Ovary (tissue), 7 donors: ENCODE measurements at regions not wholly inside any gene's neighbourhood (a gene's known extent, or its start where the extent isn't known, plus 50 kb on each side); places are given as distances from the start of the nearest gene placed in this dataset.
A peak's percentile ranks its signal among the peaks of the same experiment; 100 is the strongest.
"Not testable (repeated sequence)": the region's sequence is repeated elsewhere in the genome, so short reads cannot be mapped to it uniquely, and the experiment has no call there.

Experiments
- DNase-seq, 5 donors: peaks; one replicate each; pipeline ENCODE4 v3.0.0-alpha.2; 2019 to 2020
- H3K27ac ChIP-seq, 2 donors: fragments of 200-600 bp; one replicate each; pipeline versions ENCODE4 v1.5.1 to v1.8.0; 2019 to 2022
- H3K27me3 ChIP-seq: fragments of 200-600 bp; one replicate; pipeline ENCODE4 v1.8.0; 2022
- H3K36me3 ChIP-seq: fragments of 200-600 bp; sonication (generic); one replicate; pipeline ENCODE4 v1.5.1; 2019
- H3K4me1 ChIP-seq: one replicate; pipeline ENCODE4 v1.8.1; 2013; ENCODE audit warnings: mild to moderate bottlenecking, moderate library complexity; ENCODE audit not compliant: insufficient read depth
- H3K4me3 ChIP-seq: fragments of 200-600 bp; sonication (generic); one replicate; pipeline ENCODE4 v1.5.1; 2017
- H3K9me3 ChIP-seq, 2 donors: fragments of 200-600 bp in 1 of 2; sonication (generic) in 1 of 2; one replicate each; pipeline versions ENCODE4 v1.5.1 to v1.8.1; 2013 to 2019; ENCODE audit warnings: mild to moderate bottlenecking in 1 of 2, moderate library complexity in 1 of 2
- EP300 ChIP-seq: sonication (generic); formaldehyde crosslinking; IDR thresholded peaks from one replicate; pipeline ENCODE4 v1.6.1; 2017; ENCODE audit warnings: antibody characterized with exemption
- POLR2A ChIP-seq: fragments of 450-650 bp; IDR thresholded peaks from one replicate; pipeline ENCODE4 v1.6.1; 2017; ENCODE audit warnings: antibody characterized with exemption, mild to moderate bottlenecking, moderate library complexity
- WGBS, 3 donors: extraction: QIAGEN DNeasy Blood & Tissue Kit in 1 of 3; methylation state at CpG; one replicate each; pipeline versions ENCODE4 v1.1.5 to v1.1.7; 2013 to 2017; 5-methylcytosine and 5-hydroxymethylcytosine counted together
- intact Hi-C, 4 donors: fragments of 100-400 bp; cut with DNase I; formaldehyde crosslinking; loops; one replicate each; pipeline versions ENCODE4 v1.11.0 to v1.15.1; 2022 to 2023
- TF ChIP-seq, protein P1 (sequence below), 3 donors: fragments of 450-650 bp in 2 of 3; fragments of 200-600 bp in 1 of 3; IDR thresholded peaks; one replicate each; pipeline versions ENCODE4 v1.5.1 to v1.8.0; 2016 to 2022; ENCODE audit warnings: antibody characterized with exemption in 3 of 3, mild to moderate bottlenecking in 1 of 3
- donor health status: DM: no; HTN: no; CAD: no; lungs with moderate emphysema.
- donor health status: DM: no; HTN: no; CAD: no.
- donor health status: Bipolar disorder and iron deficiency.
- donor health status: DM: no; HTN: no; CAD: no.
- donor health status: DM: yes; HTN: yes; CAD: no.

DNA sequence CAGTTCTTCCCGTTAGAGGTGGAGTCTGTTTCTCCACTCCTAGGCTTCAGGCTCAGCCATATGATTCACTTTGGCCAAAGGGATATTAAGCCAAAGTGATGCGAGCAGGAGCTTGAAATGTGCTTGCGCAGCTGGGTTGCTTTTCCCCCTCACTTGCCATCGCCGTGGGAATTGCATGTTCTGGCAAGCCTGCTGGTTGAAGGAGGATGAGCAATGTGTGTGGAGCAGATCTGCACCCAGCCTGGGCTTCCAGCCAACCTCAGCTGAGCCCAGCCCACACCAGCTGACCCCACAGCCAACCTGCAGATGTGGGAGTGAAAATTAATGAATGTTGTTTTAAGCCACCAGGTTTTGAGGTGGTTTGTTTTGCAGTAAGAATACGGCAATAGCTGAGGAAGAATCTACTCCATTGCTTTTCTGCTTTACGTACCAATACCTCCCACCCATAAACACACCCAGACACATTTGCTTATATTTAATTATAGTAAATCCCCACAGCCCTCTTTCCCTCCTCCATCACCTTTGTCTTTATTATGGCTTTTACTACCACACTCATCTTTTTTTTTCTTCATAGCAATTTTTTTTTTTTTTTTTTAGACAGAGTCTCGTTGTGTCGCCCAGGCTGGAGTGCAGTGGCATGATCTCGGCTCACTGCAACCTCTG, 132.8 kb upstream of the FUNDC1 start:
- H3K27me3 ChIP-seq = no peaks in the 10 kb centered on the region

DNA sequence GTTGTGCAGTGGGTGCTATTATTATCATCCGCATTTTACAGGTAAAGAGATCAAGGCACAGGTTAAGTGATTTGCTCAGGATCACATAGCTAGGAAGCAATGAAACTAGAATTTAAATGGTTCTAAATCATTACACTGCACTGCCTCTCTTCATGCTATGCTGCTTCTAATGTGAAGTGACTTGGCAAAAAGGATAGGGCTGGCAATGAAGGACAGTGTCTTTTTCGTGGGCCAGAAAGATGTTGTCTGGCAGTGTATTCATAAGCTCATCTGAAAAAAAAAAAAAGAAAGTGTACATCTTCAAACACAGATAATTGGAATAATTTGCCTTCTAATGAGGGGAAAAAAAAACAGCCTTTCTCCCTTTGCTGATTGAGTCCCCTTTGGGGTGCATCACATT, 132.2 kb upstream of the FUNDC1 start:
- no peaks in the 10 kb centered on the region for H3K27me3 ChIP-seq
- H3K36me3 ChIP-seq = no peaks in the 10 kb centered on the region
- intact Hi-C loops = no loop called here
- H3K4me1 ChIP-seq = no peaks in the 10 kb centered on the region
- WGBS, 3 donors = 52 to 63% (median 55%) methylated on average over 2 of the region's 2 CpGs
- no peak for DNase-seq
- H3K9me3 ChIP-seq = no peaks in the 10 kb centered on the region
- no peak overlapping the region for H3K27ac ChIP-seq
- TF ChIP-seq EP300 = no peak
- TF ChIP-seq, protein P1, sequence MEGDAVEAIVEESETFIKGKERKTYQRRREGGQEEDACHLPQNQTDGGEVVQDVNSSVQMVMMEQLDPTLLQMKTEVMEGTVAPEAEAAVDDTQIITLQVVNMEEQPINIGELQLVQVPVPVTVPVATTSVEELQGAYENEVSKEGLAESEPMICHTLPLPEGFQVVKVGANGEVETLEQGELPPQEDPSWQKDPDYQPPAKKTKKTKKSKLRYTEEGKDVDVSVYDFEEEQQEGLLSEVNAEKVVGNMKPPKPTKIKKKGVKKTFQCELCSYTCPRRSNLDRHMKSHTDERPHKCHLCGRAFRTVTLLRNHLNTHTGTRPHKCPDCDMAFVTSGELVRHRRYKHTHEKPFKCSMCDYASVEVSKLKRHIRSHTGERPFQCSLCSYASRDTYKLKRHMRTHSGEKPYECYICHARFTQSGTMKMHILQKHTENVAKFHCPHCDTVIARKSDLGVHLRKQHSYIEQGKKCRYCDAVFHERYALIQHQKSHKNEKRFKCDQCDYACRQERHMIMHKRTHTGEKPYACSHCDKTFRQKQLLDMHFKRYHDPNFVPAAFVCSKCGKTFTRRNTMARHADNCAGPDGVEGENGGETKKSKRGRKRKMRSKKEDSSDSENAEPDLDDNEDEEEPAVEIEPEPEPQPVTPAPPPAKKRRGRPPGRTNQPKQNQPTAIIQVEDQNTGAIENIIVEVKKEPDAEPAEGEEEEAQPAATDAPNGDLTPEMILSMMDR (IDR thresholded peaks at IDR 0.05) = no peak
- no peak for TF ChIP-seq POLR2A
- H3K4me3 ChIP-seq = no peak overlapping the region

More for the DNA sequence above, 132.8 kb upstream of the FUNDC1 start:
- H3K9me3 ChIP-seq = no peaks in the 10 kb centered on the region
- 26 to 28% (median 28%) methylated on average over 10 of the region's 10 CpGs for WGBS, 3 donors
- no peak for TF ChIP-seq EP300
- TF ChIP-seq, protein P1 (IDR thresholded peaks at IDR 0.05) = no peak
- no peak for TF ChIP-seq POLR2A
- H3K4me1 ChIP-seq = no peaks in the 10 kb centered on the region
- H3K36me3 ChIP-seq = no peaks in the 10 kb centered on the region
- H3K4me3 ChIP-seq = no peak overlapping the region
- intact Hi-C loops = no loop called here
- peak in 4 of 5 donors; percentile 12 to 65 (median 34) for DNase-seq
- H3K27ac ChIP-seq = no peak overlapping the region

DNA sequence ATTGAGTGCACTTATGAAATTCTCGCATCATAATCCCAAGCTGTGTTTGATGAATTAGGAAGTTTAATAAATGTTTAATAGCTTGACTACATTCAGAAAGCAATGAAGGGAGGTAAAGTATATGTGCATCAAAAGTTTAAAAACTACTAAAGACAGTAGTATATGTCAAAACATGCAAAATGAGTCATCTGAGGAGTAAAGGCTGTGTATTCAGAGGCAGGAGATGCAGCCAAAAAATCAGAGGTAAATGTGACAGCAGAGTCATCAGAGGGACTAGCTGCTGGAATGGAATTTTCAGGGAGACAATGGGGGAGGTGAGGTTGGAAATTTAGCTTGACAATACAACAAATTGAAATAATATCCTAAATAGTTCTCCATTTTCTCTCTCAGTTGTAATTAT, 127.0 kb upstream of the FUNDC1 start:
- no peak overlapping the region for H3K4me3 ChIP-seq
- WGBS, 3 donors = 69 to 80% (median 74%) methylated on average over 1 of the region's 1 CpG
- no peak overlapping the region for H3K27ac ChIP-seq
- no peak for TF ChIP-seq POLR2A
- TF ChIP-seq, protein P1 (IDR thresholded peaks at IDR 0.05) = no peak
- no peaks in the 10 kb centered on the region for H3K9me3 ChIP-seq
- intact Hi-C loops = no loop called here
- no peaks in the 10 kb centered on the region for H3K36me3 ChIP-seq
- DNase-seq = no peak
- H3K27me3 ChIP-seq = no peaks in the 10 kb centered on the region
- H3K4me1 ChIP-seq = no peaks in the 10 kb centered on the region

DNA sequence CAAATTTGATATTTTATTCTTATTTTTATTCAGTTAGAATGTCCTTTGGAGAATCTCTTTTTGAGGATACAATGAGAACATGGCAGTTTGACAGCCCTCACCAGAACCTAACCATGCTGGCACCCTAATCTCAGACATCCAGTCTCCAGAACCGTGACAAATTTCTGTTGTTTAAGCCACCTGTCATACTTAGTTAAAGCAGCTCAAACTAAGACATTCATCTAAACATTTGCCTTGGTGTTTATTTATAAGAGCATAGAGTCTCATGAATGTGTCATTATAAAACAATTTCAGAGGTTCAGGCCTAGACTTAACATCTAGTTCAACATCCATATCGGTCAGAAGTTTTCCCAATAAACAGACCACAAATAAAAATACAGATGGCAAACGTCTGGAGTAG, 125.1 kb upstream of the FUNDC1 start:
- no peak overlapping the region for H3K27ac ChIP-seq
- no peak overlapping the region for H3K4me3 ChIP-seq
- no peaks in the 10 kb centered on the region for H3K9me3 ChIP-seq
- no peaks in the 10 kb centered on the region for H3K36me3 ChIP-seq
- intact Hi-C loops = no loop called here
- H3K27me3 ChIP-seq = no peaks in the 10 kb centered on the region
- DNase-seq = no peak
- H3K4me1 ChIP-seq = no peaks in the 10 kb centered on the region
- TF ChIP-seq EP300 = no peak
- TF ChIP-seq POLR2A = no peak
- TF ChIP-seq, protein P1 (IDR thresholded peaks at IDR 0.05) = no peak
- WGBS, 3 donors = 53 to 64% (median 62%) methylated on average over 3 of the region's 3 CpGs

DNA sequence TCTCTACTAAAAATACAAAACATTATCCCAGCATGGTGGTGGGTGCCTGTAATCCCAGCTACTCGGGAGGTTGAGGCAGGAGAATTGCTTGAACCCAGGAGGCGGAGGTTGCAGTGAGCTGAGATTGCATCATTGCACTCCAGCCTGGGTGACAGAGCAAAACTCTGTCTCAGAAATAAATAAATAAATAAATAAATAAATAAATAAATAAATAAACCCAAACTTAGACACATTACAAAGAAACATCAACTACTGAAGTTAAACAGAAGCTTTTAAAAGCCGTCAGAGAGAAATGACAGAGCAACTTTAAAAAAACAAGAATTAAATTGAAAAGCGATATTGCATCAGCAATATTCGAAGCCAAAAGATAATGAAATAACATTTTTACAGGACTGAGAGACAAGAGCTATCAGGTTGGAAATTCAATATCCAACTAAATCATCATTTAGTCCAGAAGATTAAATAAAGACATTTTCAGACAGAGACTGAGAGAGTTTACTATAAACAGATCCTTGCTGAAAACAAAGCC, 115.1 kb upstream of the FUNDC1 start:
- intact Hi-C loops, H3K36me3 ChIP-seq, DNase-seq, H3K27me3 ChIP-seq, H3K4me3 ChIP-seq, H3K4me1 ChIP-seq, H3K27ac ChIP-seq, H3K9me3 ChIP-seq: not testable (repeated sequence)
- 83 to 89% (median 86%) methylated on average over 5 of the region's 5 CpGs for WGBS, 3 donors
